ENCODE measurements at regions not wholly inside any gene's neighbourhood (a gene's known extent, or its start where the extent isn't known, plus 50 kb on each side); places are given as distances from the start of the nearest gene placed in this dataset.
"Not testable (repeated sequence)": the region's sequence is repeated elsewhere in the genome, so short reads cannot be mapped to it uniquely, and the experiment has no call there.

GRCh38 chr19:30287259-30287658 is 84.9 kb upstream of the ZNF536 start:
- intact Hi-C loops (cut with DNase I; ENCODE audit: low total_unique reads): no loop called here
- H3K4me3 ChIP-seq (ENCODE audit: low read depth, poor library complexity, severe bottlenecking): no peak overlapping the region
- DNase-seq (ENCODE audit: low spot score in 2 of 2): no peak
- 92 to 93% methylated on average over 2 of the region's 2 CpGs for WGBS, 2 donors
- TF ChIP-seq CTCF (IDR thresholded peaks at IDR 0.05): no peak
- TF ChIP-seq POLR2A (IDR thresholded peaks at IDR 0.05): no peak

- DNase-seq (ENCODE audit: low spot score in 2 of 2): no peak
- intact Hi-C loops (cut with DNase I; ENCODE audit: low total_unique reads): no loop called here
- TF ChIP-seq POLR2A (IDR thresholded peaks at IDR 0.05): no peak
- TF ChIP-seq CTCF (IDR thresholded peaks at IDR 0.05): no peak
- no peak overlapping the region for H3K4me3 ChIP-seq (ENCODE audit: low read depth, poor library complexity, severe bottlenecking)
- WGBS, 2 donors: 79 to 86% methylated on average over 5 of the region's 5 CpGs
Measured at GRCh38 chr19:30287973-30288372, 84.2 kb upstream of the ZNF536 start.

GRCh38 chr19:30288911-30289310 is 83.3 kb upstream of the ZNF536 start:
- TF ChIP-seq CTCF (IDR thresholded peaks at IDR 0.05) (no peak), POLR2A (IDR thresholded peaks at IDR 0.05) (no peak)
- 44 to 45% methylated on average over 3 of the region's 3 CpGs for WGBS, 2 donors
- intact Hi-C loops (cut with DNase I; ENCODE audit: low total_unique reads): no loop called here
- H3K4me3 ChIP-seq (ENCODE audit: low read depth, poor library complexity, severe bottlenecking): no peak overlapping the region
- no peak for DNase-seq (ENCODE audit: low spot score in 2 of 2)

- no peak for TF ChIP-seq CTCF (IDR thresholded peaks at IDR 0.05)
- TF ChIP-seq POLR2A (IDR thresholded peaks at IDR 0.05): no peak
- no peak for DNase-seq (ENCODE audit: low spot score in 2 of 2)
- intact Hi-C loops (cut with DNase I; ENCODE audit: low total_unique reads): no loop called here
- H3K4me3 ChIP-seq (ENCODE audit: low read depth, poor library complexity, severe bottlenecking): no peak overlapping the region
- WGBS, 2 donors: 69 to 79% methylated on average over 9 of the region's 9 CpGs
Measured at GRCh38 chr19:30289336-30289735, 82.8 kb upstream of the ZNF536 start.

- DNase-seq (ENCODE audit: low spot score in 2 of 2); H3K4me3 ChIP-seq (ENCODE audit: low read depth, poor library complexity, severe bottlenecking); intact Hi-C loops (cut with DNase I; ENCODE audit: low total_unique reads): not testable (repeated sequence)
Measured at GRCh38 chr19:30290805-30291204, 81.4 kb upstream of the ZNF536 start.

GRCh38 chr19:30293051-30293785 is 79.0 kb upstream of the ZNF536 start:
- WGBS, 2 donors: 74 to 79% methylated on average over 15 of the region's 15 CpGs

More at GRCh38 chr19:30293051-30293785, 79.0 kb upstream of the ZNF536 start:
- intact Hi-C loops (cut with DNase I; ENCODE audit: low total_unique reads): no loop called here
- DNase-seq (ENCODE audit: low spot score in 2 of 2): no peak
- H3K4me3 ChIP-seq (ENCODE audit: low read depth, poor library complexity, severe bottlenecking): no peak overlapping the region
- no peak for TF ChIP-seq POLR2A (IDR thresholded peaks at IDR 0.05)
- TF ChIP-seq CTCF (IDR thresholded peaks at IDR 0.05): no peak

Measured in lower leg skin (tissue), 4 donors.